ENCODE measurements at regions not wholly inside any gene's neighbourhood (a gene's known extent, or its start where the extent isn't known, plus 50 kb on each side); places are given as distances from the start of the nearest gene placed in this dataset.

GRCh38 chr6:146911635-146912215 is 292.5 kb upstream of the STXBP5 start:
- TF ChIP-seq CTCF (IDR thresholded peaks at IDR 0.05) (no peak), SIN3A (IDR thresholded peaks at IDR 0.05; ENCODE audit: borderline replicate concordance, insufficient read depth, low read depth, low read length) (no peak), POLR2AphosphoS5 (IDR thresholded peaks at IDR 0.05; ENCODE audit: low read depth, low read length) (no peak), REST (IDR thresholded peaks at IDR 0.05; ENCODE audit: insufficient read depth in 1 of 2, low read depth in 2 of 2, low read length in 1 of 2) (no peak), TCF7L2 (IDR thresholded peaks at IDR 0.05; ENCODE audit: low read depth, low read length) (no peak)
